IMR-90 (cell line): ENCODE measurements at regions not wholly inside any gene's neighbourhood (a gene's known extent, or its start where the extent isn't known, plus 50 kb on each side); places are given as distances from the start of the nearest gene placed in this dataset.

ENCODE experiments used
- ATAC-seq: fragments of 200-7000 bp; cut with Tn5 transposase; 2 replicates; pipeline ENCODE4 v1.9.1; 2020; ENCODE audit warnings: low read depth, mild to moderate bottlenecking, moderate library complexity
- BruUV-seq: library from RNA; stranded (reverse); fragments of 400-500 nt; replicated peaks from 2 replicates; lab custom pipeline; 2021; lab: Mats Ljungman, UMichigan
- CTCF ChIA-PET: fragments of 300-600 bp; formaldehyde crosslinking; extraction: SDS; loops from one replicate; lab custom pipeline; 2021; ENCODE audit warnings: antibody characterized with exemption; lab: Yijun Ruan, JAX
- POLR2A ChIA-PET: fragments of 300-600 bp; sonication (Branson Sonifier 250); formaldehyde crosslinking; loops from one replicate; lab custom pipeline; 2022; ENCODE audit warnings: antibody characterized with exemption; ENCODE audit not compliant: unreplicated experiment; lab: Charles Lee
- DNase-seq: peaks from one replicate; pipeline ENCODE4 v3.0.0; 2013
- H2AFZ ChIP-seq: replicated peaks from 2 replicates; pipeline ENCODE3; 2013; ENCODE audit warnings: low read length, mild to moderate bottlenecking; ENCODE audit not compliant: poor library complexity
- H2AK5ac ChIP-seq: 2 replicates; pipeline ENCODE4 v1.6.1; 2013; ENCODE audit warnings: low read depth, low read length, inconsistent platforms
- H2AK9ac ChIP-seq: replicated peaks from 2 replicates; pipeline ENCODE3; 2013; ENCODE audit warnings: mild to moderate bottlenecking, low read depth, low read length, moderate library complexity; ENCODE audit not compliant: poor library complexity
- H2BK120ac ChIP-seq: 2 replicates; pipeline ENCODE4 v1.6.1; 2013; ENCODE audit warnings: low read depth, low read length, inconsistent platforms
- H2BK15ac ChIP-seq: 3 replicates; pipeline ENCODE4 v1.6.1; 2013; ENCODE audit warnings: low read depth, low read length, inconsistent platforms
- H2BK20ac ChIP-seq: 2 replicates; pipeline ENCODE4 v1.6.1; 2013; ENCODE audit warnings: low read depth, mild to moderate bottlenecking, inconsistent platforms, low read length, moderate library complexity
- H2BK5ac ChIP-seq: 2 replicates; pipeline ENCODE4 v1.6.1; 2013; ENCODE audit warnings: mild to moderate bottlenecking, low read depth, low read length, inconsistent platforms; ENCODE audit not compliant: poor library complexity, severe bottlenecking
- H3K14ac ChIP-seq: replicated peaks from 2 replicates; pipeline ENCODE4 v1.6.1; 2013; ENCODE audit warnings: low read depth, low read length, inconsistent platforms
- H3K18ac ChIP-seq: 2 replicates; pipeline ENCODE4 v1.6.1; 2013; ENCODE audit warnings: low read depth, low read length, control low read depth
- H3K23ac ChIP-seq: 2 replicates; pipeline ENCODE4 v1.6.1; 2013; ENCODE audit warnings: low read depth, low read length, inconsistent platforms
- H3K27ac ChIP-seq: 2 replicates; pipeline ENCODE4 v1.5.1; 2013; ENCODE audit warnings: mild to moderate bottlenecking, control low read depth, low read length; ENCODE audit not compliant: insufficient read depth
- H3K27me3 ChIP-seq: 2 replicates; pipeline ENCODE4 v1.6.1; 2013; ENCODE audit warnings: low read length; ENCODE audit not compliant: control insufficient read depth, insufficient read depth
- H3K36me3 ChIP-seq: 2 replicates; pipeline ENCODE4 v1.6.1; 2013; ENCODE audit warnings: low read length, mixed read lengths; ENCODE audit not compliant: control insufficient read depth, insufficient read depth
- H3K4ac ChIP-seq: 2 replicates; pipeline ENCODE4 v1.6.1; 2013; ENCODE audit warnings: low read depth, low read length, inconsistent platforms
- H3K4me1 ChIP-seq: 2 replicates; pipeline ENCODE4 v1.6.1; 2013; ENCODE audit warnings: low read length, mixed read lengths; ENCODE audit not compliant: control insufficient read depth, insufficient read depth
- H3K4me2 ChIP-seq: 2 replicates; pipeline ENCODE4 v1.6.1; 2013; ENCODE audit warnings: low read depth, mild to moderate bottlenecking, control low read depth, low read length, moderate library complexity
- H3K4me3 ChIP-seq: 2 replicates; pipeline ENCODE4 v1.5.1; 2013; ENCODE audit warnings: low read depth, mild to moderate bottlenecking, control low read depth, low read length, moderate library complexity; ENCODE audit not compliant: insufficient read depth
- H3K56ac ChIP-seq: 2 replicates; pipeline ENCODE4 v1.6.1; 2013; ENCODE audit warnings: low read length, inconsistent platforms; ENCODE audit not compliant: insufficient read depth; ENCODE audit errors: extremely low read depth
- H3K79me1 ChIP-seq, 2 experiments: 2 replicates each; pipeline ENCODE4 v1.6.1; 2013; ENCODE audit warnings: low read length in 2 of 2, inconsistent platforms in 1 of 2, low read depth in 1 of 2
- H3K9ac ChIP-seq: 2 replicates; pipeline ENCODE4 v1.6.1; 2013; ENCODE audit warnings: low read depth, low read length, control low read depth
- H3K9me1 ChIP-seq: 2 replicates; pipeline ENCODE4 v1.6.1; 2013; ENCODE audit warnings: low read length, inconsistent platforms; ENCODE audit not compliant: insufficient read depth
- H3K9me3 ChIP-seq: 2 replicates; pipeline ENCODE4 v1.6.1; 2013; ENCODE audit warnings: low read length; ENCODE audit not compliant: control insufficient read depth, insufficient read depth
- H4K20me1 ChIP-seq: 2 replicates; pipeline ENCODE4 v1.6.1; 2013; ENCODE audit warnings: low read length, inconsistent platforms; ENCODE audit not compliant: insufficient read depth
- H4K5ac ChIP-seq: 2 replicates; pipeline ENCODE4 v1.6.1; 2013; ENCODE audit warnings: mild to moderate bottlenecking, low read depth, low read length, control low read depth
- H4K8ac ChIP-seq, 2 experiments: 2 replicates each; pipeline ENCODE4 v1.6.1; 2013; ENCODE audit warnings: low read depth in 2 of 2, low read length in 2 of 2, control low read depth in 1 of 2, inconsistent platforms in 1 of 2
- H4K91ac ChIP-seq: 2 replicates; pipeline ENCODE4 v1.6.1; 2013; ENCODE audit warnings: low read depth, low read length, inconsistent platforms; ENCODE audit not compliant: insufficient read depth
- FOS ChIP-seq: fragments of 150-350 bp; IDR thresholded peaks from 2 replicates; pipeline ENCODE4 v1.6.1; 2016; ENCODE audit warnings: low read depth, low read length
- MAFK ChIP-seq: IDR thresholded peaks from 2 replicates; pipeline ENCODE4 v1.6.1; 2012; ENCODE audit warnings: low read depth, low read length, improper control_type of control experiment
- MAZ ChIP-seq: IDR thresholded peaks from 2 replicates; pipeline ENCODE4 v1.6.1; 2012; ENCODE audit warnings: low read depth, mild to moderate bottlenecking, low read length, improper control_type of control experiment, moderate library complexity, borderline replicate concordance
- RAD21 ChIP-seq: IDR thresholded peaks from 2 replicates; pipeline ENCODE4 v1.6.1; 2012; ENCODE audit warnings: low read length, improper control_type of control experiment
- WGBS, 2 experiments: methylation state at CpG; one replicate each; pipeline versions ENCODE4 v1.1.5 to v1.1.7; 2013; ENCODE audit warnings: missing lambda C conversion rate in 2 of 2; ENCODE audit not compliant: insufficient read length in 1 of 2; ENCODE audit errors: extremely low coverage in 2 of 2; 5-methylcytosine and 5-hydroxymethylcytosine counted together
- dilution Hi-C: fragments of 300-500 bp; cut with HindIII; formaldehyde crosslinking; loops from one replicate; pipeline ENCODE4 v1.14.3; 2018; ENCODE audit warnings: low sequenced_read_pairs; ENCODE audit not compliant: unreplicated experiment
- in situ Hi-C: fragments of 300-500 bp; cut with MboI; formaldehyde crosslinking; loops from 3 replicates; pipeline ENCODE4 v1.14.3; 2019; ENCODE audit warnings: low sequenced_read_pairs, inconsistent platforms, mixed read lengths
- intact Hi-C: fragments of 100-400 bp; cut with micrococcal nuclease; formaldehyde crosslinking; loops from 2 replicates; pipeline ENCODE4 v1.10.0; 2022
- TF ChIP-seq, protein P1 (sequence below): conservative IDR thresholded peaks from 2 replicates; pipeline ENCODE4 v1.5.1; 2012; ENCODE audit warnings: mild to moderate bottlenecking, low read depth, low read length, improper control_type of control experiment

DNA sequence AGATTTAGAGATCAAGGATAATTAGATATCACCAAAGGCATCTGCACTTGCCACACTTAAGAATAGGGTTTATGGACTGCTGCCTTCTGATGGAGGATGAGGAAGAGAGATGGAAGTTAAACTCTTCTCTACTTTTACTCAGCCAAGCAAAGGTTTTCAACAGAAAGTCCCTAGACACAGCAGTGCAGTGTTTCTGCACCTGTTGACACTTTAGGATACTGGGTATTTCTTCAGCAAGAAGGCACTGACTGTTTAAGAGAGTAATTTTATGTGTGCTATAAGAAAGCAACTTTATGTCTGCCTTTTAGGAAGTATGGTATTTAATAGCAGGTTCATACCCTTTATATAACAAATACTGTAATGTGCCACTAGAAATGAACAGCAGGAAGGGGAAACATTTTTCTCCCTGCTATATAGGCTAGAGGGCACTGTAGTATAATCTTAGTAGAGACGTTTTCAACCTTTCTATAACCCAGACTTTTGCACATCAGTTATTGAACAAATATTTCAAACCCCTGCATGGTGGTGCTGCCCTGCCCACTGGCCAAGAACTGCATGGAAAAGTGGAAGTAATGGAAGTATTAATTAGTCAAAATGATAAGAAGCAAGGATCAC is 225.0 kb upstream of the GRIP1 start:
- intact Hi-C loops (no loop called here), in situ Hi-C loops (no loop called here), dilution Hi-C loops (no loop called here)
- DNase-seq (no peak), ATAC-seq (no peak)
- Histone ChIP-seq H4K8ac (no peak overlapping the region), H2BK5ac (no peak overlapping the region), H2AFZ (no peak overlapping the region), H3K4ac (no peak overlapping the region), H3K4me2 (no peak overlapping the region), H3K27me3 (no peaks in the 10 kb centered on the region), H3K27ac (no peak overlapping the region), H2BK20ac (no peak overlapping the region), H3K18ac (no peak overlapping the region), H3K36me3 (no peaks in the 10 kb centered on the region), H3K4me3 (no peak overlapping the region), H3K9me1 (no peaks in the 10 kb centered on the region), H2BK120ac (no peak overlapping the region), H3K79me1 (no peaks in the 10 kb centered on the region), H2AK5ac (no peak overlapping the region), H2AK9ac (no peak overlapping the region), H3K4me1 (no peaks in the 10 kb centered on the region), H4K20me1 (no peaks in the 10 kb centered on the region), H3K9me3 (no peaks in the 10 kb centered on the region), H4K5ac (no peak overlapping the region), H4K91ac (no peak overlapping the region), H3K14ac (no peak overlapping the region), H3K9ac (no peak overlapping the region), H2BK15ac (no peak overlapping the region), H3K23ac (no peak overlapping the region), H3K56ac (no peak overlapping the region)
- ChIA-PET CTCF (no interaction called here), POLR2A (no interaction called here)
- TF ChIP-seq MAZ (no peak), RAD21 (no peak), FOS (no peak), MAFK (no peak)
- TF ChIP-seq, protein P1, sequence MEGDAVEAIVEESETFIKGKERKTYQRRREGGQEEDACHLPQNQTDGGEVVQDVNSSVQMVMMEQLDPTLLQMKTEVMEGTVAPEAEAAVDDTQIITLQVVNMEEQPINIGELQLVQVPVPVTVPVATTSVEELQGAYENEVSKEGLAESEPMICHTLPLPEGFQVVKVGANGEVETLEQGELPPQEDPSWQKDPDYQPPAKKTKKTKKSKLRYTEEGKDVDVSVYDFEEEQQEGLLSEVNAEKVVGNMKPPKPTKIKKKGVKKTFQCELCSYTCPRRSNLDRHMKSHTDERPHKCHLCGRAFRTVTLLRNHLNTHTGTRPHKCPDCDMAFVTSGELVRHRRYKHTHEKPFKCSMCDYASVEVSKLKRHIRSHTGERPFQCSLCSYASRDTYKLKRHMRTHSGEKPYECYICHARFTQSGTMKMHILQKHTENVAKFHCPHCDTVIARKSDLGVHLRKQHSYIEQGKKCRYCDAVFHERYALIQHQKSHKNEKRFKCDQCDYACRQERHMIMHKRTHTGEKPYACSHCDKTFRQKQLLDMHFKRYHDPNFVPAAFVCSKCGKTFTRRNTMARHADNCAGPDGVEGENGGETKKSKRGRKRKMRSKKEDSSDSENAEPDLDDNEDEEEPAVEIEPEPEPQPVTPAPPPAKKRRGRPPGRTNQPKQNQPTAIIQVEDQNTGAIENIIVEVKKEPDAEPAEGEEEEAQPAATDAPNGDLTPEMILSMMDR, result no peak
- no TSS peak for BruUV-seq
- WGBS, 2 experiments, result no CpG with 5 or more reads among the region's 1 CpG
